Ovary (tissue), 7 donors: ENCODE measurements at regions not wholly inside any gene's neighbourhood (a gene's known extent, or its start where the extent isn't known, plus 50 kb on each side); places are given as distances from the start of the nearest gene placed in this dataset.

Source experiments
- DNase-seq, 5 donors: peaks; one replicate each; pipeline ENCODE4 v3.0.0-alpha.2; 2019 to 2020
- H3K27ac ChIP-seq, 2 donors: fragments of 200-600 bp; one replicate each; pipeline versions ENCODE4 v1.5.1 to v1.8.0; 2019 to 2022
- H3K27me3 ChIP-seq: fragments of 200-600 bp; one replicate; pipeline ENCODE4 v1.8.0; 2022
- H3K36me3 ChIP-seq: fragments of 200-600 bp; sonication (generic); one replicate; pipeline ENCODE4 v1.5.1; 2019
- H3K4me1 ChIP-seq: one replicate; pipeline ENCODE4 v1.8.1; 2013; ENCODE audit warnings: mild to moderate bottlenecking, moderate library complexity; ENCODE audit not compliant: insufficient read depth
- H3K4me3 ChIP-seq: fragments of 200-600 bp; sonication (generic); one replicate; pipeline ENCODE4 v1.5.1; 2017
- H3K9me3 ChIP-seq, 2 donors: fragments of 200-600 bp in 1 of 2; sonication (generic) in 1 of 2; one replicate each; pipeline versions ENCODE4 v1.5.1 to v1.8.1; 2013 to 2019; ENCODE audit warnings: mild to moderate bottlenecking in 1 of 2, moderate library complexity in 1 of 2
- EP300 ChIP-seq: sonication (generic); formaldehyde crosslinking; IDR thresholded peaks from one replicate; pipeline ENCODE4 v1.6.1; 2017; ENCODE audit warnings: antibody characterized with exemption
- POLR2A ChIP-seq: fragments of 450-650 bp; IDR thresholded peaks from one replicate; pipeline ENCODE4 v1.6.1; 2017; ENCODE audit warnings: antibody characterized with exemption, mild to moderate bottlenecking, moderate library complexity
- WGBS, 3 donors: extraction: QIAGEN DNeasy Blood & Tissue Kit in 1 of 3; methylation state at CpG; one replicate each; pipeline versions ENCODE4 v1.1.5 to v1.1.7; 2013 to 2017; 5-methylcytosine and 5-hydroxymethylcytosine counted together
- intact Hi-C, 4 donors: fragments of 100-400 bp; cut with DNase I; formaldehyde crosslinking; loops; one replicate each; pipeline versions ENCODE4 v1.11.0 to v1.15.1; 2022 to 2023
- TF ChIP-seq, protein P1 (sequence below), 3 donors: fragments of 450-650 bp in 2 of 3; fragments of 200-600 bp in 1 of 3; IDR thresholded peaks; one replicate each; pipeline versions ENCODE4 v1.5.1 to v1.8.0; 2016 to 2022; ENCODE audit warnings: antibody characterized with exemption in 3 of 3, mild to moderate bottlenecking in 1 of 3
- donor health status: DM: no; HTN: no; CAD: no; lungs with moderate emphysema.
- donor health status: DM: no; HTN: no; CAD: no.
- donor health status: Bipolar disorder and iron deficiency.
- donor health status: DM: no; HTN: no; CAD: no.
- donor health status: DM: yes; HTN: yes; CAD: no.

DNA sequence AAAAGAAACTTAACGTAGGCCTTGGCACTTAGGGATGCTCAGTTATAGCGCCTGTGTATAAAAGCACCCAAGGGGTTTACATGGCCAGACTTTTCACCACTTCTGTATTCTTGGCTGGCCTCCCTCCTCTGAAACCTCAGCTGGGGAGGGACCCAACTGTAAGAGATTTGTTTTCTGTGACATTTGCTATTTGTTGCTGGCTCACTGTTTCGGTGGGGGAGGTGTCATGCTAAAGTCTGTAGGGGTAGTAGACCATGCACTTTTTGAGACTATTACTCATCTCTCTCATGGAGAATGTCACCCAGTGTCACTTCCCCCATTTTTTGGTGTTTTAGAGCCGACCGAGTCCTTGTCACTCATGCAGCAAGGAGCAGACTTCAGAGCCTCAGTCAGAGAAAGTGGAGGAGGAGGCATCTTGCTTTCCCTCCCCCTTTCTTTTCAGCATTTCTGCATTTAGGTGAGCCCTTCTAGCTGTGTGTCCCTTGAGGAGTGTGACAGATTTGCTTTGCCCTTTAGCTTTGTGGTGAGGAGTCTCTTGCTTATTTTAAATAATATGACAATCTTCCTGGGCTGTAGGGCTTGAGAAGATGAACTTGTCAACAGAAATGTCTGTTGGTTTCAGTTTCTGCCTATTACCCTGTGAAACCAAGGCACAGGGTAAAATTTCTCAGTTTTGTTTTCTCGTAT lies 160.1 kb downstream of the FASLG start:
- no peaks in the 10 kb centered on the region for H3K36me3 ChIP-seq
- 75 to 83% (median 81%) methylated on average over 6 of the region's 6 CpGs for WGBS, 3 donors
- no peak for TF ChIP-seq POLR2A
- no peak for TF ChIP-seq EP300
- TF ChIP-seq, protein P1, sequence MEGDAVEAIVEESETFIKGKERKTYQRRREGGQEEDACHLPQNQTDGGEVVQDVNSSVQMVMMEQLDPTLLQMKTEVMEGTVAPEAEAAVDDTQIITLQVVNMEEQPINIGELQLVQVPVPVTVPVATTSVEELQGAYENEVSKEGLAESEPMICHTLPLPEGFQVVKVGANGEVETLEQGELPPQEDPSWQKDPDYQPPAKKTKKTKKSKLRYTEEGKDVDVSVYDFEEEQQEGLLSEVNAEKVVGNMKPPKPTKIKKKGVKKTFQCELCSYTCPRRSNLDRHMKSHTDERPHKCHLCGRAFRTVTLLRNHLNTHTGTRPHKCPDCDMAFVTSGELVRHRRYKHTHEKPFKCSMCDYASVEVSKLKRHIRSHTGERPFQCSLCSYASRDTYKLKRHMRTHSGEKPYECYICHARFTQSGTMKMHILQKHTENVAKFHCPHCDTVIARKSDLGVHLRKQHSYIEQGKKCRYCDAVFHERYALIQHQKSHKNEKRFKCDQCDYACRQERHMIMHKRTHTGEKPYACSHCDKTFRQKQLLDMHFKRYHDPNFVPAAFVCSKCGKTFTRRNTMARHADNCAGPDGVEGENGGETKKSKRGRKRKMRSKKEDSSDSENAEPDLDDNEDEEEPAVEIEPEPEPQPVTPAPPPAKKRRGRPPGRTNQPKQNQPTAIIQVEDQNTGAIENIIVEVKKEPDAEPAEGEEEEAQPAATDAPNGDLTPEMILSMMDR (IDR thresholded peaks at IDR 0.05): no peak
- H3K4me1 ChIP-seq: no peaks in the 10 kb centered on the region
- H3K27me3 ChIP-seq: no peaks in the 10 kb centered on the region
- no peaks in the 10 kb centered on the region for H3K9me3 ChIP-seq
- no peak for DNase-seq
- intact Hi-C loops: loop anchor here in 1 of 4 donors (10.0 kb wide), 1 partner anchor 396 kb away; no protein-coding TSS in a partner anchor
- H3K27ac ChIP-seq: no peak overlapping the region
- no peak overlapping the region for H3K4me3 ChIP-seq

DNA sequence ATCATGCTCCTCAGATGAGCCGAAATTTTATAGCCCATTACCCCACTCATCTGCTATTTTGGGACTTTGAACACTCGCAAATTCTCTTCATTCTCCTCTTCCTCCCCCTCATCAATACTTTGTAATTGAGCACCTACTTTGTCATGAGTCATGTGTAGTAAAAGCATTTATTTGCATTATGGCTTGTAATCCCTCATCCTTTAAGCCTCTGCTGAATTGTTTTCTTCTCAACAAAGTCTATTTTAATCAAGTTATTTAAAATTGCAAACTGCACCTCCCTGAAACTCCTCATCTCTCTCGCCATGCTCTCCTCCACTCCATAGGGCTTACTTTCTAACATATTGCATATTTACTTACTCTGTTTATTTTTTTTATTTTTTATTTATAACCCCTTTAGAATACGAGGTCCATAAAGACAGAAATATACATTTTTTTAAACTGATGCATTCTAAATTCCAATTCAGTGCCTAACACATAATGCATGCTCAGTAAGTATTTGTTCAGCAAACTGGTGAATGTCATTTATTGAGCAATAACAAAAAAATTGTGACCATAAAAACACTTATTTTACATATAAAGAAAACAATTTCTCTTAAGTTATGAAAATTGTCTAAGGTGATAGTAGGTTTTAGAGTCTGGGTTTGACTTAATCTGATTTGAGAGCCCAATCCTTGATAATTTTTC lies 161.7 kb downstream of the FASLG start:
- 83 to 85% (median 83%) methylated on average over 4 of the region's 4 CpGs for WGBS, 3 donors
- Histone ChIP-seq H3K36me3 (no peaks in the 10 kb centered on the region), H3K4me3 (no peak overlapping the region), H3K4me1 (no peaks in the 10 kb centered on the region), H3K27me3 (no peaks in the 10 kb centered on the region), H3K9me3 (no peaks in the 10 kb centered on the region), H3K27ac (no peak overlapping the region)
- TF ChIP-seq POLR2A: no peak
- TF ChIP-seq, protein P1 (IDR thresholded peaks at IDR 0.05): no peak
- TF ChIP-seq EP300: no peak
- no peak for DNase-seq
- intact Hi-C loops: loop anchor here in 1 of 4 donors (10.0 kb wide), 1 partner anchor 374 kb away; no protein-coding TSS in a partner anchor

DNA sequence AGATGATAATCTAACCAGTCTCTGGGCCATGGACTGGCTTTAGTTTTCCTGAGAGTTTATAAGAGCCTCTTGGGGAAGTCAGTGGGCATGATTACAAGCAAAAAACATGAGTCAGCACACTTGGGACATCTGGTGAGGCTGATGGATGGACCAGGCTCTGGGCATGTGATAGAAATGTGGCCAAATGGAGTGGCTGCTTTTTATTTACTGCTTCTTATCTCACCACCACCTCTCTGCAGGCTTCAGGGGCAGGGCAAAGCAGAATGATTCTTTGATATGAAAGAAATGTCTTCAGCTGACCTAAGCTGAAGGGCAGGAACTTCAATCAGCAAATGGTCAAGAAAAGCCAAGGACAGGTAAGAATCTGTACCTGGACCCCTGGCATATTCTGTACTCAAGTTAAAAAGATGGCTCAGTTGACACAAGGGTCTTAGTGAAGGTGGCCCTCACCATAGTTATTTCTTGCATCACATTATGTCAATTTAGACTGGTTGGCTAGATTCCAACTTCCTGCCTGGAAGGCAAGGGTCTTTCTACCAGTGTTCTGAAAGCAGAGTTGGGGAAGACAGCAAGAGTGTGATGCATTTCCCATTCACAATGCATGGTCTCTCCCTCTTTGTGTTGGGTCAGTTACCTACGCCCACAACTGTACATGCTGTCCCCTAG lies 162.8 kb downstream of the FASLG start:
- H3K4me1 ChIP-seq: no peaks in the 10 kb centered on the region
- intact Hi-C loops: loop anchor here in 1 of 4 donors (10.0 kb wide), 1 partner anchor 373 kb away; no protein-coding TSS in a partner anchor
- WGBS, 3 donors: 97 to 100% (median 100%) methylated on average over 1 of the region's 1 CpG
- TF ChIP-seq EP300 (no peak), POLR2A (no peak)
- TF ChIP-seq, protein P1 (IDR thresholded peaks at IDR 0.05): no peak
- no peaks in the 10 kb centered on the region for H3K27me3 ChIP-seq
- DNase-seq: no peak
- no peaks in the 10 kb centered on the region for H3K36me3 ChIP-seq
- no peak overlapping the region for H3K4me3 ChIP-seq
- H3K9me3 ChIP-seq: no peaks in the 10 kb centered on the region
- no peak overlapping the region for H3K27ac ChIP-seq

DNA sequence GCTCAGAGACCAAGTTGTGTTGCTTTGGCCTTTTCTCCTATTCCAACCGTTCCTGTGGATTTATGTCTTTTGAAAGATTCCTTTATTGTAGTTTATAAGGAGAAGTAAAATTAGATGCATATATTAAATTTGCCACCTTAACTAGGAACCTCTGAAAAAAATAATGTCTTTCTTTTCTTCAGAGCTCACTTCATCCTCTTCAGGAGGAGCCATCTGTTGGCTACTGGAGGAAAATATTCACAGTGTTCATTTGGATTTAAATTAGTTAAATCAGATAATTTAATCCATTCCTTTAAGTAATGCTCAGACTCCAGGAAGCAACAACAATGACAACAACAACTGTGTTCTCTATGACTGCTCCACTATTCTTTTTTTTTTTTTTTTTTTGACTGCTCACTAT lies 164.0 kb downstream of the FASLG start:
- DNase-seq: no peak
- Histone ChIP-seq H3K27me3 (no peaks in the 10 kb centered on the region), H3K27ac (no peak overlapping the region), H3K4me3 (no peak overlapping the region), H3K36me3 (no peaks in the 10 kb centered on the region), H3K4me1 (no peaks in the 10 kb centered on the region), H3K9me3 (no peaks in the 10 kb centered on the region)
- TF ChIP-seq EP300: no peak
- intact Hi-C loops: loop anchor here in 1 of 4 donors (10.0 kb wide), 1 partner anchor 372 kb away; no protein-coding TSS in a partner anchor
- 57 to 67% (median 67%) methylated on average over 1 of the region's 1 CpG for WGBS, 3 donors
